ENCODE measurements at regions not wholly inside any gene's neighbourhood (a gene's known extent, or its start where the extent isn't known, plus 50 kb on each side); places are given as distances from the start of the nearest gene placed in this dataset.
"Not testable (repeated sequence)": the region's sequence is repeated elsewhere in the genome, so short reads cannot be mapped to it uniquely, and the experiment has no call there.

- intact Hi-C loops (cut with DNase I), result no loop called here
- no peak for DNase-seq (ENCODE audit: low spot score)
Measured at GRCh38 chr2:138418453-138418852, 83.1 kb upstream of the SPOPL start.

GRCh38 chr2:138421315-138421970, 80.1 kb upstream of the SPOPL start:
- intact Hi-C loops (cut with DNase I), result no loop called here
- DNase-seq (ENCODE audit: low spot score), result no peak

GRCh38 chr2:138421971-138422335, 79.6 kb upstream of the SPOPL start:
- intact Hi-C loops (cut with DNase I), result no loop called here
- DNase-seq (ENCODE audit: low spot score), result no peak

- intact Hi-C loops (cut with DNase I), result no loop called here
Measured at GRCh38 chr2:138423198-138423597, 78.4 kb upstream of the SPOPL start.

GRCh38 chr2:138423745-138424144, 77.8 kb upstream of the SPOPL start:
- intact Hi-C loops (cut with DNase I), result no loop called here
- no peak for DNase-seq (ENCODE audit: low spot score)

More at GRCh38 chr2:138423198-138423597, 78.4 kb upstream of the SPOPL start:
- DNase-seq (ENCODE audit: low spot score), result no peak

- intact Hi-C loops (cut with DNase I), result no loop called here
- DNase-seq (ENCODE audit: low spot score), result no peak
Measured at GRCh38 chr2:138424436-138425140, 77.0 kb upstream of the SPOPL start.

- intact Hi-C loops (cut with DNase I), result not testable (repeated sequence)
Measured at GRCh38 chr2:138426116-138426515, 75.5 kb upstream of the SPOPL start.

GRCh38 chr2:138428710-138429440, 72.7 kb upstream of the SPOPL start:
- no peak for DNase-seq (ENCODE audit: low spot score)
- intact Hi-C loops (cut with DNase I), result no loop called here

More at GRCh38 chr2:138426116-138426515, 75.5 kb upstream of the SPOPL start:
- not testable (repeated sequence) for DNase-seq (ENCODE audit: low spot score)

GRCh38 chr2:138430181-138430580, 71.4 kb upstream of the SPOPL start:
- DNase-seq (ENCODE audit: low spot score), result no peak
- intact Hi-C loops (cut with DNase I), result no loop called here

GRCh38 chr2:138432971-138433370, 68.6 kb upstream of the SPOPL start:
- intact Hi-C loops (cut with DNase I), result no loop called here
- no peak for DNase-seq (ENCODE audit: low spot score)

GRCh38 chr2:138433995-138434951, 67.3 kb upstream of the SPOPL start:
- no peak for DNase-seq (ENCODE audit: low spot score)
- intact Hi-C loops (cut with DNase I), result no loop called here

GRCh38 chr2:138435701-138436100, 65.9 kb upstream of the SPOPL start:
- no peak for DNase-seq (ENCODE audit: low spot score)
- intact Hi-C loops (cut with DNase I), result no loop called here

- no peak for DNase-seq (ENCODE audit: low spot score)
- intact Hi-C loops (cut with DNase I), result no loop called here
Measured at GRCh38 chr2:138439733-138440132, 61.8 kb upstream of the SPOPL start.

- intact Hi-C loops (cut with DNase I), result no loop called here
Measured at GRCh38 chr2:138440759-138441158, 60.8 kb upstream of the SPOPL start.

GRCh38 chr2:138441916-138442315, 59.7 kb upstream of the SPOPL start:
- intact Hi-C loops (cut with DNase I), result no loop called here
- DNase-seq (ENCODE audit: low spot score), result no peak

More at GRCh38 chr2:138440759-138441158, 60.8 kb upstream of the SPOPL start:
- DNase-seq (ENCODE audit: low spot score), result no peak

GRCh38 chr2:138444411-138444810, 57.2 kb upstream of the SPOPL start:
- DNase-seq (ENCODE audit: low spot score), result no peak
- intact Hi-C loops (cut with DNase I), result no loop called here

- no peak for DNase-seq (ENCODE audit: low spot score)
- intact Hi-C loops (cut with DNase I), result no loop called here
Measured at GRCh38 chr2:138445227-138445626, 56.3 kb upstream of the SPOPL start.

- no peak for DNase-seq (ENCODE audit: low spot score)
- intact Hi-C loops (cut with DNase I), result no loop called here
Measured at GRCh38 chr2:138446043-138446442, 55.5 kb upstream of the SPOPL start.

- intact Hi-C loops (cut with DNase I), result no loop called here
- DNase-seq (ENCODE audit: low spot score), result no peak
Measured at GRCh38 chr2:138447889-138448570, 53.5 kb upstream of the SPOPL start.

Data from cardiac septum (tissue), 1 donor.